Lower lobe of right lung (tissue), 2 donors: ENCODE measurements at regions not wholly inside any gene's neighbourhood (a gene's known extent, or its start where the extent isn't known, plus 50 kb on each side); places are given as distances from the start of the nearest gene placed in this dataset.

Experiments
- ATAC-seq, 2 donors: fragments of 200-7000 bp; cut with Tn5 transposase; one replicate each; pipeline ENCODE4 v1.9.1; 2020 to 2022; ENCODE audit warnings: mild to moderate bottlenecking in 2 of 2, moderate library complexity in 2 of 2
- DNase-seq: peaks from one replicate; pipeline ENCODE4 v3.0.0-alpha.2; 2020
- H3K27ac ChIP-seq: fragments of 200-600 bp; one replicate; pipeline ENCODE4 v1.8.0; 2022
- H3K27me3 ChIP-seq: fragments of 200-600 bp; one replicate; pipeline ENCODE4 v1.8.0; 2022; ENCODE audit warnings: low read depth
- H3K36me3 ChIP-seq: fragments of 200-600 bp; one replicate; pipeline ENCODE4 v1.8.0; 2022; ENCODE audit warnings: mild to moderate bottlenecking
- H3K4me1 ChIP-seq: fragments of 200-600 bp; one replicate; pipeline ENCODE4 v1.8.0; 2022
- H3K4me3 ChIP-seq: fragments of 200-600 bp; one replicate; pipeline ENCODE4 v1.8.0; 2022; ENCODE audit warnings: mild to moderate bottlenecking
- H3K9me3 ChIP-seq: fragments of 200-600 bp; one replicate; pipeline ENCODE4 v1.8.0; 2022
- intact Hi-C: fragments of 100-400 bp; cut with DNase I; formaldehyde crosslinking; loops from one replicate; pipeline ENCODE4 v1.11.0; 2022
- TF ChIP-seq, protein P1 (sequence below): fragments of 200-600 bp; IDR thresholded peaks from one replicate; pipeline ENCODE4 v1.8.0; 2022; ENCODE audit warnings: antibody characterized with exemption, mild to moderate bottlenecking
- donor health status: DM: no; HTN: yes; CAD: no; lungs with severe emphysema.

DNA sequence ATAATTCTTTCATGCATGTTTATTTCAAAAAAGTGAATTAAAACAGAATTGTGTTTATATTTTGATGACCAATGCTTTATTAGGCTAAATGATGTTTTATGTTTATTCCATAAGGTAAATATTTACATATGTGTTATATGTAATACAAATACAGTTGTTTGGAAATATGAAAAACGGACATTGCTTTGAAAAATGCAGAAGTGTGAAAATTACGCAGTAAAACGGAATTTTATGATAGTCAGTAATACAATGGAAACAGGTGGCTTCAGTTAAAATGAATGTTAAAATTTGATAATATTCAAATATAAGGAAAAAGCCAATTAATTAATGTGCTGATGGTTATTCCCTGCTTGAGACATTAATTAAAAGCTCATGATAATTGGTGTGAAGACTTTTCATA, 1633.8 kb downstream of the MAT2B start:
- no peak for ATAC-seq
- H3K36me3 ChIP-seq: no peaks in the 10 kb centered on the region

DNA sequence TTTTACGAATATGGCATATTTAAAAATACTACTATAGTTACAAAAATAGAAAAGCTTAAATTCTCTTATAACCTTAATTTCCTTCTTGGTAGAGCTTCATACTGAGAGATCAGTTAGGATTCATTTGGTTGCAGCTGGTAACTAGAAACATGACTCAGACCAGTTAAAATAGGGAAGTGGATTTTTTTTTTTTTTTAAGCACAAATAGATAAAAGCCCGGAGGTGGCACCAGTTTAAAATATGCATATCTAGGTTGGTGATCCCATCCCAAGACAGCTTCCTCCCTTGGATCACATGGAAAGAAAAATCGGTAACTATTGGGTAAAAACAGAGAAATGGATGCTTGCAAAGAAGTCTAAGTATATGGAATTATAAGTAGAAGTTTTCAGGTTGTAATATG, 1634.3 kb downstream of the MAT2B start:
- ATAC-seq (no peak), DNase-seq (no peak)
- Histone ChIP-seq H3K27ac (no peak overlapping the region), H3K9me3 (no peaks in the 10 kb centered on the region), H3K36me3 (no peaks in the 10 kb centered on the region), H3K4me1 (no peaks in the 10 kb centered on the region), H3K4me3 (no peak overlapping the region), H3K27me3 (no peaks in the 10 kb centered on the region)
- intact Hi-C loops: no loop called here
- TF ChIP-seq, protein P1, sequence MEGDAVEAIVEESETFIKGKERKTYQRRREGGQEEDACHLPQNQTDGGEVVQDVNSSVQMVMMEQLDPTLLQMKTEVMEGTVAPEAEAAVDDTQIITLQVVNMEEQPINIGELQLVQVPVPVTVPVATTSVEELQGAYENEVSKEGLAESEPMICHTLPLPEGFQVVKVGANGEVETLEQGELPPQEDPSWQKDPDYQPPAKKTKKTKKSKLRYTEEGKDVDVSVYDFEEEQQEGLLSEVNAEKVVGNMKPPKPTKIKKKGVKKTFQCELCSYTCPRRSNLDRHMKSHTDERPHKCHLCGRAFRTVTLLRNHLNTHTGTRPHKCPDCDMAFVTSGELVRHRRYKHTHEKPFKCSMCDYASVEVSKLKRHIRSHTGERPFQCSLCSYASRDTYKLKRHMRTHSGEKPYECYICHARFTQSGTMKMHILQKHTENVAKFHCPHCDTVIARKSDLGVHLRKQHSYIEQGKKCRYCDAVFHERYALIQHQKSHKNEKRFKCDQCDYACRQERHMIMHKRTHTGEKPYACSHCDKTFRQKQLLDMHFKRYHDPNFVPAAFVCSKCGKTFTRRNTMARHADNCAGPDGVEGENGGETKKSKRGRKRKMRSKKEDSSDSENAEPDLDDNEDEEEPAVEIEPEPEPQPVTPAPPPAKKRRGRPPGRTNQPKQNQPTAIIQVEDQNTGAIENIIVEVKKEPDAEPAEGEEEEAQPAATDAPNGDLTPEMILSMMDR: no peak

More for the DNA sequence above, 1633.8 kb downstream of the MAT2B start:
- H3K27me3 ChIP-seq: no peaks in the 10 kb centered on the region
- DNase-seq: no peak
- no peaks in the 10 kb centered on the region for H3K9me3 ChIP-seq
- TF ChIP-seq, protein P1: no peak
- intact Hi-C loops: no loop called here
- no peak overlapping the region for H3K4me3 ChIP-seq
- no peak overlapping the region for H3K27ac ChIP-seq
- H3K4me1 ChIP-seq: no peaks in the 10 kb centered on the region

DNA sequence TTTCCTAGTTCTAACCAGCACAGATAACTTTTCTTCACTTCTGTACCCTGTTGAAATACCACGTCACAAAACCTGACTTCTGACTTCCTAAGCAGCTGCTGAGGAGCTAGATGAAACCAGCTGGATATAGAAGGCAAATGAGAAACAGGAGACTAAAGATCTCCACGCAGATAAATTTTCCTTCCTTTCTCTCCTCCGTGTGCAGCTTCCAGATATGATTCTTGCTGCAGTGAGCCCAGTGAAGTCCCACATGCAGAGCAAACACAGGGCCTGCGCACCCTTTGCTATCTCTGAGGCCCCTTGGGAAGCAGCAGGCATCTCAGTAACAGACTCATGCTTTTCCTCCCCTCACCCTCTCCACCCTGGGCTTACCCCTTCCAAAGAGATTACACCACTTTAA, 1638.3 kb downstream of the MAT2B start:
- Histone ChIP-seq H3K4me1 (no peaks in the 10 kb centered on the region), H3K36me3 (no peaks in the 10 kb centered on the region), H3K27me3 (no peaks in the 10 kb centered on the region), H3K4me3 (no peak overlapping the region), H3K27ac (no peak overlapping the region), H3K9me3 (no peaks in the 10 kb centered on the region)
- no peak for ATAC-seq
- no peak for DNase-seq
- intact Hi-C loops: no loop called here
- TF ChIP-seq, protein P1: no peak

DNA sequence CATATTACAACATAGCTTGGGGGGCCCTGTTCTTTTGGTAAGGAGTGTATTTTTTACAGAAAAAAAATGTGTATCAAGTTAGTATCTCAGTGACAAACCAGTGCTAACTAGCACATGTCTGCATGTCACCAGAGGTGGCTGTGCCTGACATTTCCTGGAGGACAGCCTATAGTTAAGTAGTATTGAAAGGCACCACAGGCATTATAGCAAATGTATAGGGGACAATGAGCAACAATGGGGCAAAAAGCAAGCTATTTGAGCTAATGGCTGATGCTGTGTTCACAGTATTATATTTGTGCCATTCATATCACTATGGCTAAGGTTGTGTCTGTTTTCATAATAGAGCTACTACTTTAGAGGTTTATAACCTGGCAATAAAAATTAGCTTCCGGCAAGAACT, 1644.0 kb downstream of the MAT2B start:
- H3K27ac ChIP-seq: no peak overlapping the region
- DNase-seq: no peak
- H3K36me3 ChIP-seq: no peaks in the 10 kb centered on the region
- H3K4me3 ChIP-seq: no peak overlapping the region
- no peak for ATAC-seq
- no peaks in the 10 kb centered on the region for H3K4me1 ChIP-seq
- no peaks in the 10 kb centered on the region for H3K27me3 ChIP-seq
- intact Hi-C loops: no loop called here
- no peaks in the 10 kb centered on the region for H3K9me3 ChIP-seq
- TF ChIP-seq, protein P1: no peak

DNA sequence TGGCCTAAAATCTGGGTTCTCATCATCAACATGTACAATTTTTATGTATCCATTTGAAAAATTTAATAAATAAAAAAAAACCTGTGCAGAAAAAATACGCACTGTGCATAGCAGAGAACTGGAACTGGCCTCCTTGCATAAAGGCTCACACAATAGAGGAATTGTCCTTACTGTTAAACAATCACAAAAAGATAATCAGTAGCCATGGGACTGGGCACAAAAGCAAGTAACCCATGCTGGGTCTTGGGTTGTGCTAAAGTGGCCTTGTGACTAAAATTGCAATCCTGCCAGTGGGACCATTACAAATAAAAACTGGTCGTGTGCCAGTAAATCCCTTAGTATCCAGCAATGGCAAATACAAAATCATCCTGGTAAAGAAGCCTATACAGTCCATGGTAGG, 1646.6 kb downstream of the MAT2B start:
- no peaks in the 10 kb centered on the region for H3K9me3 ChIP-seq
- intact Hi-C loops: no loop called here
- no peak for ATAC-seq
- TF ChIP-seq, protein P1: no peak
- no peaks in the 10 kb centered on the region for H3K36me3 ChIP-seq
- no peaks in the 10 kb centered on the region for H3K4me1 ChIP-seq
- no peaks in the 10 kb centered on the region for H3K27me3 ChIP-seq
- H3K4me3 ChIP-seq: no peak overlapping the region
- H3K27ac ChIP-seq: no peak overlapping the region
- DNase-seq: no peak

DNA sequence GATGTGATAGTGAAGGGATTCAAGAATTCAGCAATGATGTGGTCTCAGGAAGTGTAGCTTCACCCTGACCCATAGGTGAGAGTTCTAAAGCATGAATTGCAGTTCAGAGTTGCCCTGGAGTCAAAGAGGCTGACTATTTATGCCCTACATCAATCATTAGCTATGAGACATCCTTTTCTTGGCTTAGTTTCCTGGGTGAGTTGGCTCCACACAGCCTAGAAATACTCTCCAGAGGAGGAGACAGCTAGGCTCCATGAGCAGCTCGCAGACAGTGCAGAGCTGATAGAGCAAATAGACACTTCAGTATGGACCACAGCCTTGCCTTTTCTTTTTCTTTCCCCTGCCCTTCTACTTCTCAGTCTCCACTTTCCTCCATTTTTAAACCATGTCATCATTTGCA, 1651.8 kb downstream of the MAT2B start:
- TF ChIP-seq, protein P1: no peak
- Histone ChIP-seq H3K27me3 (no peaks in the 10 kb centered on the region), H3K9me3 (no peaks in the 10 kb centered on the region), H3K4me3 (no peak overlapping the region), H3K27ac (no peak overlapping the region), H3K4me1 (no peaks in the 10 kb centered on the region), H3K36me3 (no peaks in the 10 kb centered on the region)
- intact Hi-C loops: no loop called here
- ATAC-seq (no peak), DNase-seq (no peak)
